ENCODE measurements at regions not wholly inside any gene's neighbourhood (a gene's known extent, or its start where the extent isn't known, plus 50 kb on each side); places are given as distances from the start of the nearest gene placed in this dataset.

GRCh38 chr2:6499691-6500090 lies 366.0 kb downstream of the CMPK2 start:
- TF ChIP-seq SUZ12 (IDR thresholded peaks at IDR 0.05; ENCODE audit: extremely low read depth, insufficient read depth, insufficient read length) (no peak), ZNF274 (IDR thresholded peaks at IDR 0.05; ENCODE audit: low read depth, low read length) (no peak)

Measured in NT2/D1 (cell line).